NB4 (cell line): ENCODE measurements at regions not wholly inside any gene's neighbourhood (a gene's known extent, or its start where the extent isn't known, plus 50 kb on each side); places are given as distances from the start of the nearest gene placed in this dataset.

Experiments
- DNase-seq: peaks from one replicate; pipeline ENCODE4 v3.0.0; 2010; ENCODE audit warnings: low read depth
- H3K4me3 ChIP-seq: one replicate; pipeline ENCODE4 v1.5.1; 2011; ENCODE audit warnings: mild to moderate bottlenecking, low read depth, low read length, moderate library complexity
- MYC ChIP-seq: IDR thresholded peaks from 2 replicates; pipeline ENCODE4 v1.6.1; 2011; ENCODE audit warnings: low read depth, low read length
- POLR2A ChIP-seq: IDR thresholded peaks from 2 replicates; pipeline ENCODE4 v1.6.1; 2011; ENCODE audit warnings: mild to moderate bottlenecking; ENCODE audit not compliant: insufficient read length; ENCODE audit errors: extremely low read depth
- TF ChIP-seq, protein P1 (sequence below): IDR thresholded peaks from 2 replicates; pipeline ENCODE4 v1.6.1; 2011; ENCODE audit warnings: low read depth, low read length
- TF ChIP-seq, protein P2 (sequence below): IDR thresholded peaks from one replicate; pipeline ENCODE4 v1.5.1; 2012; ENCODE audit warnings: low read depth, low read length

DNA sequence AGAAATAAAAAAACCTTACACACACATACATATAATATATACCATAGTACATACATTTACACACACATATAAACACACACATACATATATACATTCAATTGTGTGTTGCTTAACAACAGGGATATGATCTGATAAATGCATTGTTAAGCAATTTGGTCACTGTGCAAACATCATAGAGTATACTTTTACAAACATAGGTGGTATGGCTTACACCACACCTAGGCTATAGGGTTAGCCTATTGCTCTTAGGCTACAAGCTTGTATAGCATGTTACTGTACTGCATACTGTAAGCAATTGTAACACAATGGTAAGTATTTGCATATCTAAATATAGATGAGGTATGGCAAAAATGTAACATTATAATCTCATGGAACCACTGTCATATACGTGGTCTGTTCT is 156.8 kb upstream of the ERBB4 start:
- H3K4me3 ChIP-seq, result no peak overlapping the region
- no peak for DNase-seq
- TF ChIP-seq POLR2A, result no peak
- TF ChIP-seq, protein P1, sequence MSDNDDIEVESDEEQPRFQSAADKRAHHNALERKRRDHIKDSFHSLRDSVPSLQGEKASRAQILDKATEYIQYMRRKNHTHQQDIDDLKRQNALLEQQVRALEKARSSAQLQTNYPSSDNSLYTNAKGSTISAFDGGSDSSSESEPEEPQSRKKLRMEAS, result no peak
- TF ChIP-seq, protein P2, sequence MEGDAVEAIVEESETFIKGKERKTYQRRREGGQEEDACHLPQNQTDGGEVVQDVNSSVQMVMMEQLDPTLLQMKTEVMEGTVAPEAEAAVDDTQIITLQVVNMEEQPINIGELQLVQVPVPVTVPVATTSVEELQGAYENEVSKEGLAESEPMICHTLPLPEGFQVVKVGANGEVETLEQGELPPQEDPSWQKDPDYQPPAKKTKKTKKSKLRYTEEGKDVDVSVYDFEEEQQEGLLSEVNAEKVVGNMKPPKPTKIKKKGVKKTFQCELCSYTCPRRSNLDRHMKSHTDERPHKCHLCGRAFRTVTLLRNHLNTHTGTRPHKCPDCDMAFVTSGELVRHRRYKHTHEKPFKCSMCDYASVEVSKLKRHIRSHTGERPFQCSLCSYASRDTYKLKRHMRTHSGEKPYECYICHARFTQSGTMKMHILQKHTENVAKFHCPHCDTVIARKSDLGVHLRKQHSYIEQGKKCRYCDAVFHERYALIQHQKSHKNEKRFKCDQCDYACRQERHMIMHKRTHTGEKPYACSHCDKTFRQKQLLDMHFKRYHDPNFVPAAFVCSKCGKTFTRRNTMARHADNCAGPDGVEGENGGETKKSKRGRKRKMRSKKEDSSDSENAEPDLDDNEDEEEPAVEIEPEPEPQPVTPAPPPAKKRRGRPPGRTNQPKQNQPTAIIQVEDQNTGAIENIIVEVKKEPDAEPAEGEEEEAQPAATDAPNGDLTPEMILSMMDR, result no peak

DNA sequence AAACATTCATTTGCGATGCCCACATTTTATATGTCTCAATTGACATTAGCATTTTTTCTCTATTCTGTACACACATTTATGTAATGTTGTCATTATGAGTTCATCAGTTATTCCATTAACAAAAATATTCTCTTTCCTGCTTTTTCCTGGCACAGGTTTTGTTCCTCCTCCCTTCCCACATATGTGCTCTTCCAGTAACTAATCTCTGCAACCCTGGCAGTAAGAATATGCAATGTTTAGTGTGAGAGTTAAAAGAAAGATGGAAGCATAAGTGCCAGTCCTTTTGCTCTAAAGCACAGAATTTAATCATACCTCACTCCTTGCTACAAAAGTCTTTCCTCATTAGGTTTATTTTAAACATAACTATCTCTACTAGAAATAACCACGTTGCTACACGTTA is 155.8 kb upstream of the ERBB4 start:
- no peak overlapping the region for H3K4me3 ChIP-seq
- TF ChIP-seq, protein P2, result no peak
- TF ChIP-seq, protein P1, result no peak
- TF ChIP-seq POLR2A (no peak), MYC (no peak)
- no peak for DNase-seq

DNA sequence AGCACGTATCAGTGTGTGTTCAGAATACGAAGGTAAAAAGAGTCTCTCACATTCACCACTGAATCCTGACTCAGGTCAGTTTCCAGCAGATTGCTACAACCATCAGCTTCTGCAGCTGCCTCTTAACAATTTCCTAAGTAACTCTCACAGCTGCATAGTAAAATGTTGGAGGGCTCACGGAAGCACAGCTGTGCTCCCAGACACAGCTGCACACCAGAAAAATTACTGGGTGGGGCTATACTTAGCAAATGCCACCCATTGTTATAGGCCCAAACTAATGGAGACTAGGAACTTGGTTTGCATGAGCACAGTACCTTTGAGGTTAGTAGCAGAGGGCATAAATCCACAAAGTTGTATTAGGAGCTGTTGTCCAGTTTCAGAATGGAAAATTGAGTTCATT is 153.9 kb upstream of the ERBB4 start:
- TF ChIP-seq, protein P1, result no peak
- TF ChIP-seq POLR2A, result no peak
- TF ChIP-seq, protein P2, result no peak
- no peak for DNase-seq
- no peak overlapping the region for H3K4me3 ChIP-seq

- no peak overlapping the region for H3K4me3 ChIP-seq
- TF ChIP-seq MYC (0 out of 2 replicates have a peak, but pooled peaks have one; percentile 27), POLR2A (no peak)
- TF ChIP-seq, protein P2, result peak; percentile 64
- TF ChIP-seq, protein P1, result peak; percentile 61
- DNase-seq, result peak; percentile 65
Observed at GRCh38 chr2:212686285-212686895, 147.8 kb upstream of the ERBB4 start.

- H3K4me3 ChIP-seq, result no peak overlapping the region
- DNase-seq, result no peak
- TF ChIP-seq, protein P1, result no peak
- TF ChIP-seq MYC, result no peak
- no peak for TF ChIP-seq POLR2A
- TF ChIP-seq, protein P2, result no peak
Observed at GRCh38 chr2:212683346-212684097, 144.9 kb upstream of the ERBB4 start.
